Epithelial cell of esophagus (primary cell): ENCODE measurements at regions not wholly inside any gene's neighbourhood (a gene's known extent, or its start where the extent isn't known, plus 50 kb on each side); places are given as distances from the start of the nearest gene placed in this dataset.

Experiments used
- DNase-seq: peaks from one replicate; pipeline ENCODE4 v3.0.0; 2010; ENCODE audit warnings: low read depth
- H3K4me3 ChIP-seq: 2 replicates; pipeline ENCODE4 v1.5.1; 2011; ENCODE audit warnings: mild to moderate bottlenecking, low read length, control low read depth
- TF ChIP-seq, protein P1 (sequence below): IDR thresholded peaks from 2 replicates; pipeline ENCODE4 v1.5.1; 2011; ENCODE audit warnings: low read depth, mild to moderate bottlenecking, low read length, control low read depth, inconsistent platforms; ENCODE audit not compliant: insufficient read depth; ENCODE audit errors: missing control alignments

DNA sequence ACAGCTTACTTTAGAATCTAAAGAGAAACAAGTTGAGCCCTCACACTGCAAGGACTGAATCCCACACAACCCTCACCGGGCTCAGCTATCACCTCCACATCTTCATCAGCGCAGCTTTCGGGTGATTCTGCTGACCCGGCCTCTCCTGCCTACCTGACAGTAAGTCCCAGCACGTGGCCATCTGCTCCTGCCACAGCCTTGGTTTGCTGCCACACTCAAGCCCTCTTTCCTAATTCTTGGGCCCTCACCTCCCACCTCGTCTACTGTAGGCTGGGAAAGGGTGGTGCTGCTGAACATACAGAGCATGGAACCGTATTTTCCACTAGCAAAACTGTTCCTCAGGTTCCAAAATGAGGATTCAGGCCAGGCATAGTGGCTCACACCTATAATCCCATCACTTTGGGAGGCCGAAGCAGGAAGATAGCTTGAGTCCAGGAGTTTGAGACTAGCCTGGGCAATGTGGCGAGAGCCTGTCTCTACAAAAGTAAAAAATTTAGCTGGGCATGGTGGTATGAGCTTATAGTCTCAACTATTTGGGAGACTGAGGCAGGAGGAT is 55.3 kb upstream of the HAAO start:
- TF ChIP-seq, protein P1, sequence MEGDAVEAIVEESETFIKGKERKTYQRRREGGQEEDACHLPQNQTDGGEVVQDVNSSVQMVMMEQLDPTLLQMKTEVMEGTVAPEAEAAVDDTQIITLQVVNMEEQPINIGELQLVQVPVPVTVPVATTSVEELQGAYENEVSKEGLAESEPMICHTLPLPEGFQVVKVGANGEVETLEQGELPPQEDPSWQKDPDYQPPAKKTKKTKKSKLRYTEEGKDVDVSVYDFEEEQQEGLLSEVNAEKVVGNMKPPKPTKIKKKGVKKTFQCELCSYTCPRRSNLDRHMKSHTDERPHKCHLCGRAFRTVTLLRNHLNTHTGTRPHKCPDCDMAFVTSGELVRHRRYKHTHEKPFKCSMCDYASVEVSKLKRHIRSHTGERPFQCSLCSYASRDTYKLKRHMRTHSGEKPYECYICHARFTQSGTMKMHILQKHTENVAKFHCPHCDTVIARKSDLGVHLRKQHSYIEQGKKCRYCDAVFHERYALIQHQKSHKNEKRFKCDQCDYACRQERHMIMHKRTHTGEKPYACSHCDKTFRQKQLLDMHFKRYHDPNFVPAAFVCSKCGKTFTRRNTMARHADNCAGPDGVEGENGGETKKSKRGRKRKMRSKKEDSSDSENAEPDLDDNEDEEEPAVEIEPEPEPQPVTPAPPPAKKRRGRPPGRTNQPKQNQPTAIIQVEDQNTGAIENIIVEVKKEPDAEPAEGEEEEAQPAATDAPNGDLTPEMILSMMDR = no peak
- H3K4me3 ChIP-seq = no peak overlapping the region
- no peak for DNase-seq

DNA sequence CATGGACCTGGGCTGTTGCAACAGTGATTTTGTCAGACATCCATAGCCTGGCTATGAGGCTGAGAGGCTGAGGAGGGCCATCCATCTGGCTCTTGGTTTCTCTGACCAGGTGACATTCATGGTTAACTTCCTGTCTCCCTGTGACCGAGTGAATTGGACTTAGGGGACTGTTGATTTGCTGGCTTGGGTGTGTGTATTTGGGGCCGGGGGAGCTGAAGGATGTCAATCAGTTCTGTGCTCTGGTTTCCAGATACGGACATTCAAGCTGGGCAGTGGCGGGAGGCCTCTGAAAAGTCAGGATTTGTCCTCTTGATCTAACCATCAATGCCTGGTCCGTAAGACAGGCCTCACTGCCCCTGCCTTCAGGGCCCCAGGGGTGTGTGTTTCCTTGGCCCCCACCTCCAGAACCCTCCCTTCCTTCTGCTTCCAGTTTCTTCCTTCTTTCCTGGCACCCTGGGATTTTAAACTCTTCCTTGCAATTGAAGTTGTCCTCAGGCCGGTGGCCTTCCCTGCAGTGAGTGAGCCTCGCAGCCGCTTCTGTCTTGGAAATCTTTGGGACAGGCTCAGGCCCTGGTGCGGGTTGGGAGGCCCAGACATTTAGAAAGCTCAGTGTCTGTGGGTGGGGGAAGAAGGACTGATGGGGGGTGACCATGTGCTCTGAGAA is 54.7 kb upstream of the HAAO start:
- TF ChIP-seq, protein P1 = no peak
- DNase-seq = no peak
- H3K4me3 ChIP-seq = no peak overlapping the region

DNA sequence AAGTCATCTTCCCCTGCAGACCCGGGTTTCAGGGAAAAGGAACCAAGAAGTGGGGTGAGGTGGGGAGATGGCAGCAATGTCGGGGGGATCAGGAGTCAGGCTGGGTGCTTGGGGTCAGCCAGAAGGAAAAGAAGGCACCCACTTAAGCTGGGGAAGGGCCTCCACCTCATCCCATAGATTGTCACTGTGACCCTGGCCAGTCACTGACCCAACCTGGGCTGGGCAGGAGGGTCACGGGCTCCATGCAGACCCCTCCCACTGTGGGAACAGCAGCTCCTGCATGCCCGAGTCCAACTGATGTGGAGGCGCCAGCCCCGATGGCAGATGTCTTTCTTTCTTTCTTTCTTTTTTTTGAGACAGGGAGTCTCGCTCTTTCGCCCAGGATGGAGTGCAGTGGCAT is 53.6 kb upstream of the HAAO start:
- TF ChIP-seq, protein P1 = no peak
- no peak for DNase-seq
- no peak overlapping the region for H3K4me3 ChIP-seq

DNA sequence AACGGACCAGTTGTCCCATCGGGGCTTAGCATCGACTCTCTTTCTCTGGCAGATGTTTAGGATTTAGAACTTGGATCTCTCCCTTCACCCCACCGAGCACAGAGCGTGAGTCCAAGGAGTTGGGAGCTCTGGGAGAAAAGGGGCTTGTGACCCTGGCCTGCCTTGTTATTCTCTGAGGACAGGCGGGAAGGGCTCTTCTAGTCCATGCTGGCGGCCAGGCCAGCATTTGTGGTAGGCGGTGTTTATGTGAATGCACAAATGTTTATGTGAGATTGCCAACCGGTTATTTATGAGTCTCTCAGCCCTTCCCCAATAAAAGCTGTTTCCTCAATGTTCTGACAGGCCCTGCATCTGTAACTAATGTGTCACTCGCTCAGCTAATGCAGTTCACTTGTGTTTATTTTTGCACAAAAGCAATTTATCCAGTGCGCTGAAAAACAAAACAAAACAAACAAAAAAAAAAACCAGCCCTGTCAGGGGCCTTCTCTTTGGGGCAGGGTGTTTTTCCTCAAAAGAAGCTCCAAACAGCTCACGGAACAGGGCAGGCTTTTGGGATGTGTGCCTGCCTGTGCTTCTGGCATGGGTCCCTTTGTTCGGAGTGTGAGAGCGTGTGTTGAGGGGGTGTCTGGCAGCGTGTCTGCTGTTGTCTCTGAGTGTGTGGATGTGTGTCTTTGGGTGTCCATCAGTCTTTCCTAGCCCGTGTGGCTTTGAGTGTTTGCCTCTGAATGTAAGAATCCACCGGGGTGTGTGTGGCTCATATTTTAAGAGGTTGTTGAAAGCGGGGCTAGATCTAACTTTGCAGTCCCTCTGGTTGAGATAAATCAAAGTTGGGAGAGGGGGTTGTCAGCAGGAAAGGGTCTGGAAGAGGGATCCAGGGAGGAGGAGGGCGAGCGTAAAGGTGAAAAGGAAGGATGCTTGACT is 52.8 kb upstream of the HAAO start:
- DNase-seq = peak; percentile 58
- H3K4me3 ChIP-seq = no peak overlapping the region
- TF ChIP-seq, protein P1 = no peak

DNA sequence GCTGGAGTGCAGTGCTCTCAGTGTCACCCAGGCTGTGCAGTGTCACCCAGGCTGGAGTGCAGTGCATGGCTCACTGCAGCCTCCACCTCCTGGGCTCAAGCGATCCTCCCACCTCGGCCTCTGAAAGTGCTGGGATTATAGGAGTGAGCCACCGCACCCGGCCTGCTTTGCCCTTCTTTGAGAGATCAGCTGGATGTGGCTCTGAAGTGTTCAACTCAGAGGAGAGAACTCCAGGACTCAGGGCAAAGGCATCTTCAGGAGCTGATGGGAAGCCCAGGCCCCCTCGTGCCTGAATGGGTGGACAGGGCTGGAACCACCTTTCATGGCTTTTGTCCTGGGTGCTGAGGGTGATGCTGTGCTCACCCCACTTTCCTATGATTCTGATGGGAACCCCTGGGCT is 52.0 kb upstream of the HAAO start:
- no peak overlapping the region for H3K4me3 ChIP-seq
- TF ChIP-seq, protein P1 = no peak
- no peak for DNase-seq

DNA sequence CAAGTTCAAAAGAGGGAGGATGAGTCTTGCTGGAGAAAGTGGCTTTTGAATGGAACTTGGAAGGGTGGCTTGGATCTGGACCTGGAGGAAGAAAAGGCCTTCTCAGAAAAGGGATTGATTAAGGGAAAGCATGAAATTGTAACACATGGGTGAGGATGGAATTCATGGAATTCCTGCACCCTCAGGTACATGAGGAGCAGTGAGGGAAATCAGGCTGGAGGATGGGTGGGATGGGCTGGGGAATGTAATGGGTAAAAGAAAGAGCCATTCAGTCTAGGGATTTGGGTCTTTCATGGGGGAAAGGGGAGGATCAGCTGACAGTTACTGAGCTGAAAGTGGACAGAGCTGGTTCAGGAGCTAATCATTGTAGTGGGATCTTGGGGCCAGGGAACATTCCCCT is 51.2 kb upstream of the HAAO start:
- DNase-seq = no peak
- H3K4me3 ChIP-seq = no peak overlapping the region
- TF ChIP-seq, protein P1 = no peak

DNA sequence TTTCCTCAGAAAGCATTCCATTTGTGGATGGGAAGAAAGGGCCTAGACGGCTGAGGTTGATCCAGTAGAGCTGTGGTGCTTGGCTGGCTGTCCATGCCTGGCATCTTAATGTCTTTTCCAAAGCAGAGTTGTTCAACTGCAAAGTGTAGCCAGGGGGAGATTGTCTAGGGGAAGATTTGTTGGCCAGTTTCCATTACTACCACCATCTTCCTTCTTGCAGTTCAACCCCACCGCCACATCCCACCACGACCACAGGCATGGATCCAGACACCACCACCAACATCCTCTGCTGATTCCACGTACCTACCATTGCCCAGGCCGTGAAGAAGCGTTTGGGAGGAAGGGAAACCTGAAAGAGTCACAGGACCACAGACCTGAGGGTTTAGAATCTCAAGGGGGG is 50.7 kb upstream of the HAAO start:
- H3K4me3 ChIP-seq = no peak overlapping the region
- DNase-seq = no peak
- TF ChIP-seq, protein P1 = no peak
